Activated T-helper 1 cell treated with Interleukin-2 at 50 U/mL for 16 hours (primary cell): ENCODE measurements at regions not wholly inside any gene's neighbourhood (a gene's known extent, or its start where the extent isn't known, plus 50 kb on each side); places are given as distances from the start of the nearest gene placed in this dataset.

Source experiments
- DNase-seq: peaks from one replicate; pipeline ENCODE4 v3.0.0-alpha.2; 2020; ENCODE audit warnings: low read depth

DNA sequence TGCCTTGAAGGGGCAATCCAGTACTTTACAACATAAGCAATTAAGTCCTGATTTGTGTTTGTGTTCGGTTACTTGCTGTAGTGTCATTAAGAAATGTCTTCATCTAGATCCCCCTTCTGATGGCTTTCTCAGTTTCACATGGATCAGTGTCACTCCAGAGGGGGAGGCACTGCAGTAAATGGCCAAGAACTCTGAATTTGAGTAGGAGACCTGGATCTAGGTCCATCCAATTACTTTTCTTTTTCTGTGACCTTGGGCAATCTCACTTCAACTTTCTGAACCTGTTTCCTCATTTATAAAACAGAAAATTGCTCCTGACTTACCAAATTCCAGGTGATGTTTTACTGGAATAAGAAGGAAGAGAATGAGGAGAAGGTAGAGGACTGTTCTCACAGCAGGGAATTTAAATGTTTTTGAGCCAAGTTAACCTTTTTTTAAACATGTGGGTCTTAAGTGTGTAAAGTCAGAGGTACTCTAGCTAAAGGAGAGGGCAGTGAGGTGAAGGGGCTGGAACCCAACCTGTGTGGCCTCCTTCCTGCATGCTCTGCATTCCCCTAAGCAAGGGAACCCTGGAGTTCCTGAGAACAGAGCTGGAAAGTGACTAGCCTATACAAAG is 285.5 kb downstream of the HACE1 start:
- no peak for DNase-seq

DNA sequence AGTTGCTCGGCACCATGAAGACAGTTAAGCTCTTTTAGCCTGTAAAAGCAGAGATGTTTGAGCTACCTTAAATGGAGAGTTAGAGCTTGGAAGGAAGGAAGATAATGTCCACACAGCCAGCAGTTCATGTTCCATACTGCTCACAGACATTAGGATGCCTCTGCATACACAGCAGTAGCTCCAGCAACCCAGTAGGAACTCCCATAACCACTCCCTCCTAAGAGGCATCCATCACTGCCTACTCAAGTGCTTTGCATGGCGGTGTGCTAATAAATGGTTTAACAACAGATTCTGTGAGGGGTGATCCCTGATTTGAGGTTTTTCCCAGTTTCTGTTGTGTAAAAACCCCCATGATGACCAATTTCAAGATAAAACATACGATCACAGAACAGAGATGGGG is 286.4 kb downstream of the HACE1 start:
- DNase-seq, result no peak

GRCh38 chr6:104572901-104573300 is 286.8 kb downstream of the HACE1 start:
- no peak for DNase-seq

- no peak for DNase-seq
Measured at GRCh38 chr6:104566411-104566810, 293.3 kb downstream of the HACE1 start.

DNA sequence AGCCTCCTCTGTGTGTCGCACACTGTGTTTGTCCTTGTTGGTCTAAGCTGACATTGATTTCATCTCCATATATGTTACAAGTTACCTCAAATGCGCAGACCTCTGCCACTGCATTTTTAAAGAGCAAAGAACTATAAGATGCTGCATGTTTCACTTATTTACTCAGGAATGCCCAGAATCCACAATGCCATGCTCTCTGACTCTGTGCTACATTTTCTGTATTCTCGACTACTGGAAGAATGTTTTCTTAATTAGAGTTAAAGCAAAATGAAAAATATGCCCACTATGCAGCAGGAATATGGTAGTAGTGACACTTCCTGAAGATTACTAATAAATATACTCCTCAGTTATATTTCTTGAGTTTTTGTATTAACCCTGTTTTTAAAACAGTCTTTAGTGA is 296.4 kb downstream of the HACE1 start:
- no peak for DNase-seq

DNA sequence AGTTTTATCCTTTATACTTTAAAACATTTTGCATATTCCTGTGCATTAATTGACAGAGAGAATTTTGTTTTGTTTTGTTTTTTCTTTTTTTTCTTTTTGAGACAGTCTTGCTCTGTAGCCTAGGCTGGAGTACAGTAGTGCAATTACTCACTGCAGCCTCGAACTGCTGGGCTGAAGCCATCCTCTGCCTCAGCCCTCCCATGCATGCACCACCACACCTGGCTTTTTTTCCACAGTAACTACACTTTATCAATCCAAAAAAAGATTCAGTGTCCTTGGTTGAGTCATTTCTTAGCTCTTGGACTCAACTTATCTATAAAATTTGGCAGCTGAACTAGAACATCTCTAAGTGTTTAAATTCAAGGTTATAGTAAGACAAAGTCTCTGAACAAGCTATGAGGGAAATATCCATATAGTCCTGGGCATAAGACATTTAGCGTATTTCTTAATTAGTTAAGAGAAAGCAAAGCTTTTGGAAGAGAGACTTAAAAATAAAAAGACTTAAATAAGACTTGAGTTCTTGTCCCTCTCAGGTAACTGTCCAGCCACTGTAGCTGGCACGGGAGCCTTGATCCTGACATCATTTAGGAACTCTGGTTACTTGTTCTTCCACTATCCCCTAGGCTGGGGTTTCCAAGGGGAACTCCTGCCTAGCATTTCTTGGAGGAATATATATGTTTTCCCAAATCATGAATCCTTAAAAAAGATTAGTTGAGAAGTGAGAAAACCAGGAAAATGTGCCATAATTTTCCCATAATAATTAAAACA is 300.1 kb downstream of the HACE1 start:
- DNase-seq, result no peak

- DNase-seq, result no peak
Measured at GRCh38 chr6:104558746-104559145, 301.0 kb downstream of the HACE1 start.

DNA sequence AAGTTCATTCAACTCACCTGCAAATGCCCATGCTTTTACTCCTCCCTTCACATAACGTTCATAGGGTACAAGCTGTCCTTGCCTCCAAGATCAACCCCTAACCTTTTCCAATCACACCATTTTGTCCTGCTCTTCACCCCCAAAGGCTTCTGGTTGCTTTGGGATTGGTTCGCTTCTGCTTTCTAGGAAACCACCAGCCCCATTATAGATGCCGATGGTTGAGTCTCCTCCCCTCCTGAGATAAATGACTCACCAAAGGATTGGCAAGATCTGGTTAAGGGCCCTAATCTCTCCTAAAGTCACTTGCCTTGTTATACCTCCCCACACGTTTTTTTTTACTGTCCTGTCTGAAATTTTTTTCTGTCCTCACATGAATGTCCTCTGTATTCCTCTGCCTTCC is 311.4 kb downstream of the HACE1 start:
- DNase-seq, result no peak

GRCh38 chr6:104541411-104541810 is 318.3 kb downstream of the HACE1 start:
- DNase-seq, result no peak

DNA sequence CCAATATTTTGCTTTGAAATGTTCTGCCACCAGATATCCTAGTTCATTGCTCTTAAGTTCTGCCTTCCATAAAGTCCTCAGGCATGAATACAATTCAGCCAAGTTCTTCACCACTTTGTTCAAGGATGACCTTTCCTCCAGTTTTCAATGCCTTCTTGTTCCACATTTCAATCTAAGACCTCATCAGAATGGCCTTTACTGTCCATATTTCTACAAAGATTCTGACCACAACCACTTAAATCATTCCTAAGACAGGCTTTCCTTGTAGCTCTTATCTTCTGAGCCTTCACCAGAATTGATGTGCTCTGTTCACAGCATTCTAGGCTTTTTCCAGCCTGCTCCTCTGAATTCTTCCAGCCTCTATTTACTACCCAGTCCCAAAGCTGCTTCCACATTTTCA is 319.0 kb downstream of the HACE1 start:
- no peak for DNase-seq

DNA sequence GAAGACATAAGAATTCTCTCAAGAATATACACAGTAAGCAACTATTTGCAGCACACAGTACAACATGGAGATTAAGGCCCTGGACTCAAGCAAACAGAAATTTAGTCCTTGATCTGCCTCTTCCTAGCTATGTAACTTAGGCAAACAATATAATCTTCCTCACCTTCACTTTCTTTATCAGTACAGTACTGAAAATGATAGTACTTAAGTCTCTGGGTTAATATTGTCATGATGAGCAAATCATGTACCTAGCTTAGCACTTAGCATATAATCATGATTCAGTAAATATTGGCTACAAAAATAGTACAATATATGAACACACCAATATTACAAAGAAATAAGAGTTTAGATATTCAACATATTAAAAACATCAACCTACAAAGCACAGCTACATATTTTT is 320.5 kb downstream of the HACE1 start:
- no peak for DNase-seq

- no peak for DNase-seq
Measured at GRCh38 chr6:104537872-104538271, 321.8 kb downstream of the HACE1 start.

GRCh38 chr6:104537180-104537579 is 322.5 kb downstream of the HACE1 start:
- no peak for DNase-seq

DNA sequence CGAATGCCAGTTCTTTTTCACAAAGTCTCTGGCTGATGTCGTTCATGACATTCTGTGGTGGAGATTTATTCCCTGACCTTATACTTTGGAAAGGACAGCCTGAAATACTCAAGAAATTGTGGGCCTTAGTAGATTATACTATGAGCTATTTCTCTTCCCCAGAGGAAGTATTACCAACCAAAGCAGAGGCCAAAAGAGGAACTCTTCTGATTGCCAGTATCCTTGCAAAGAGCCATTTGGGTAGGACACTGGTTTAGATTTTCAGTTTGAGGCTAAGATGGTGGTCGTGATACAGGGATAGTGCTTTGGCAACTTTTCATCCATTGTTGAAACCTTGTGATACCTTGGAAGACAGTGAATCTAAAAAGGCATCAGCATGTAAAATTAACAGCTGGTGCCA is 327.3 kb downstream of the HACE1 start:
- no peak for DNase-seq

GRCh38 chr6:104531646-104532045 is 328.1 kb downstream of the HACE1 start:
- DNase-seq, result no peak

DNA sequence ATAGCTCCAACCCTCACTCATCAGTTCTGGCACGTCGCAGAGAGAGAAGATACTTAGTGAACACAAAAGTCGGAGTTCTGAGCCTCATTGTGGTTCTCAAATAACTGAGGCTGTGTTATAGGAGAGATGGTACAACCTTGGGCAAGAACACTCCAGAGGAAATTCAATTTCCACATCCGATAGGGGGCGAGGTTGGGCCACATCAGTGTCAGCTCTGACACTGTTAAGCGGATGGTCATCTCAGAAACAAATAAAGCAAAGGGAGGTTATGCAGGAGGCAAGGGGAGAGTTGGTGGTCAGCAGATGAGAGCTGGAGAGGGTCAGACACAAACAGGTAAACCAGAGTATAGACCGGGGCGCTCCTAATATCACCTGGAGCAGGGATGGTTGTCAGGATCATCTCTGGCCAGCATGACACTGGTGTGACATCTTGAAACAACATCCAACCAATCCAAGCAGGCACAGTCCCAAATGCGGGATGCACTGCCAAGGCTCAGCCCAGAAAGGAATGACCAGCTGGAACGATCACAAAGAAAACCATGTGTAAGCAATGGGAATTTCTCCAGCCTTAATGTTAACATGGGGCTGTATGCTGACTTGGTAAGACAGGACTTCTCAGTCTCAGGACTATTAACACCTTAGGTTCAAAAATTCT is 331.8 kb downstream of the HACE1 start:
- no peak for DNase-seq

DNA sequence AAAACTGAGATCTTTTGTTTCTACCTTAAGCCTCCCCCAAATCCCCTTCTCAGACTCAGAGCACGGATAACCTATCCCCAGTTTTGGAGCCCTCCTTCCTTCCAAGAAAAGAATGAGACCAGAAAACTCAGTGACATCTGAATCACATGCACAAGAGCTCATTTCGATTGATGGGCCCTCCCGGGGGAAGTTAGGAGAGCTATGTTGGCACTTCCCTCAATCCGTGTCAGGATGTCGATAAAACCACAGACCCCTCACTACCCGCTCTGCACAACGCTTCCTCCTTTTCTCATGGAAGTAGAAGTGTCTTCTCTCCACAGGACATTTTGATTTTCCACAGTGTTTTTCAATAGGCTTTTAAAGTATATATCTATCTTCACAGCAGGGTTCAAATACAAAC is 332.4 kb downstream of the HACE1 start:
- no peak for DNase-seq

DNA sequence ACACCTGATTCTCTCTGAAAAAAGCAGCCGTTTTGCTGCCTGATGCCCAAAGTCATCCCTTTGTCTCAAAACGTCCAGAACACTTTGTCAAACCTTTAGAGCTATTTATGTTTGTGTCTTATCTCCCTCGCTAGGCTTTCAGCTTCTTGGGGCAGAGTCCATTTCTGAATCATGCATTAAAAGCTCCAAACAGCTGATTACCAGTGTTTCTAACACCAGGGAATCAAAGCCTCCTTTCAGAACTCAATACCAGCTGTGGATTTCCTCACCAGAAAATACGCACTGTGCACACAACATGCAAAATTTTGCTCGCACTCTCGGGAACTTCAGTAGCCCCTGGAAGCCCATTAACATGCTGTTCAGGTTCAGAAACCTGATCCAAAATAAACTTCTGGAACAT is 333.3 kb downstream of the HACE1 start:
- DNase-seq, result no peak

DNA sequence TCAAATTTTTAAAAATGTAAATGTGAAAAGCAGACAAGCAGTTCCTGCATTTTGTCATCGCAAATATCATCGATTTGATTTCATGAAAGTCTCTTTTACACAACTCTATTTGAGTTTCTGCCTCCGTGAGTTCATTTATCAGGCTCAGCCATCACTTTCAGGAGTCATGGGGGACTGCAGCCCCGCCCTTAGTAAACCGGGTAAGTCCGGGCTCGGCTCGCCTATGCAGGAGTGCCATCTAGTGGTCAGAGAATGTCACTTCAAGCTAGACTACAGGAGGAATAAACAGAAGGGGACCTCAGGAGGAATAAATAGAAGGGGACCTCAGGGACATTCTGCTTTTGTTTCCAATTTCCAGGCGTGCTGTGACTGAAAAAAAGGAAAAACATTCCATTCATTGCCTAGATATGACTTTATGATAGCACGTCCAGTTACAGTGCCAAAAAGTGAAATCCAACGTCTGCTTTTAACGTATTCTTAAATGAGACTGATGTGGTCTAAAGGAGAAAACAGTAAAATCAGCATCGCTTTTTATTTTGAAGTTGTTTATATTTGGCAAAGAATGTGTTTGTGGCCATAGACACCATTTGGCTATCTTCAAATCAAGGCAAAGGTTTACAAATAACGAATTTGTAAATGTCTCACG is 333.9 kb downstream of the HACE1 start:
- peak; percentile 32 for DNase-seq

- no peak for DNase-seq
Measured at GRCh38 chr6:104522533-104522932, 337.2 kb downstream of the HACE1 start.

DNA sequence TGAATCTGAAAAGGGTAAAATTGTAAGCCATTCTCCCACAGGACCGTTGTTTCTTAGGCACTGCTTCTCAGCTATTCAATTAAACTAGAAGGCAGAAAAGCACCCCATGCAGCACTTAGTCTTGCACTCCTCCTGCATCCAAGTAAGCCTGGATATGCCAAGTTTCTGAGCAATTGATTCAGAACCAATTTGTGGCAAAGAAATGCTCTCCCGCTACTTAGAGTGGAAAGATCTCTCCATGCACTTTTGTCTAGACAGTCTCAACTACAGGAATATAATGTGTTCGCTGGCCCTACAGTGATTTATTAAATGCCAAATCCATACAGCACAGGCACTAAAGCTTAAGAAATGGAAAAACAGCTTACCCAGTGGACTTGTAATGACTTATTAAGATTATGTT is 338.5 kb downstream of the HACE1 start:
- DNase-seq, result no peak

DNA sequence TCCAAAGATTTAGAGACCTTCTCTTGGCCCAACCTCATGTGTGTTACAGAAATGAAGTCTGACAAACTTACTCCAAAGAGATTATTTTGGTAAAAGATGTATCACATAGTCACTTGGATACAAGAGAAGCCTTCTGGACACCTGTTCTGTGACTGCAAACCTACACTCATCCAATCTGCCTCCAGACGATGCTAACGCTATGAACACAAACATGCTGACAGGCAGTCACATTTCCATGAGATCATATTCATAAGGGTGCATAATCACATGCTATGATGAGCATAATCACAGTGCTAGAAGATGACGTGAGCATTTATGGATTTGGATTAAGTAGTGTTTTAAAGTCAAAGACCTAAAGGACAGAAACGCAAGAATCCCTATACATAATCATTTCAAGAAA is 340.2 kb downstream of the HACE1 start:
- no peak for DNase-seq

DNA sequence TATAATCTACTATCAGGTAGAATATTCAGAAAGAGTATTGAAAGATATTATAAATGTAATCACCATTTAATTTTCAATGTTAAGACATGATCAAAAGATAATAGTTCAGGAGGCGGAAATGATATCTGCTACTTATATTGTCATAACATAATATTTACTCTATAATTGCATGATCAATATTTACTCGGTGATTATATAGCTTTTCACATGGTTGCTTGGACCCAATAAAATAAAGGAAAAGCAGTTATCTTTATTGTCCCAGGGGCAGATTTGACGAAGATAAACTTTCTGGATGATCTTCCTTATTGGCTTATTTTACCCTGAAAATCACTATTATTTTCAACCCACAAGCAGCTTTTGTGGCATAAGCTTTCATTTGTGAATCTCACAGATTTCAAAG is 350.4 kb downstream of the HACE1 start:
- no peak for DNase-seq
